Transverse colon (tissue), 4 donors: ENCODE measurements at regions not wholly inside any gene's neighbourhood (a gene's known extent, or its start where the extent isn't known, plus 50 kb on each side); places are given as distances from the start of the nearest gene placed in this dataset.

Source experiments
- DNase-seq: peaks from one replicate; pipeline ENCODE4 v3.0.0-alpha.2; 2019
- H3K27ac ChIP-seq, 4 donors: fragments of 200-600 bp; sonication (generic); 2 replicates each; pipeline ENCODE4 v1.5.1; 2016 to 2018; ENCODE audit warnings: inconsistent platforms in 4 of 4
- H3K27me3 ChIP-seq: fragments of 200-600 bp; sonication (generic); 2 replicates; pipeline ENCODE4 v1.5.1; 2017; ENCODE audit warnings: inconsistent platforms
- H3K36me3 ChIP-seq, 4 donors: fragments of 200-600 bp; sonication (generic); 2 replicates each; pipeline ENCODE4 v1.5.1; 2017 to 2019; ENCODE audit warnings: inconsistent platforms in 4 of 4
- H3K4me1 ChIP-seq, 4 donors: fragments of 200-600 bp; sonication (generic); 2 replicates each; pipeline ENCODE4 v1.5.1; 2017 to 2020; ENCODE audit warnings: inconsistent platforms in 4 of 4
- H3K4me3 ChIP-seq, 4 donors: fragments of 200-600 bp; sonication (generic); 1 replicate in 1 of 4; 2 replicates in 3 of 4; pipeline versions ENCODE4 v1.5.1 to v1.6.1; 2017 to 2019; ENCODE audit warnings: inconsistent platforms in 4 of 4
- H3K9me3 ChIP-seq, 2 donors: fragments of 200-600 bp; sonication (generic); 2 replicates each; pipeline ENCODE4 v1.5.1; 2017 to 2019; ENCODE audit warnings: inconsistent platforms in 2 of 2
- EP300 ChIP-seq: sonication (generic); formaldehyde crosslinking; IDR thresholded peaks from one replicate; pipeline ENCODE4 v1.6.1; 2017; ENCODE audit warnings: antibody characterized with exemption, low read depth
- POLR2A ChIP-seq: fragments of 450-650 bp; IDR thresholded peaks from one replicate; pipeline ENCODE4 v1.6.1; 2016; ENCODE audit warnings: antibody characterized with exemption, mild to moderate bottlenecking, moderate library complexity
- POLR2AphosphoS5 ChIP-seq, 3 donors: sonication (generic); formaldehyde crosslinking; IDR thresholded peaks; one replicate each; pipeline ENCODE4 v1.6.1; 2016; ENCODE audit warnings: antibody characterized with exemption in 3 of 3
- WGBS, 2 donors: methylation state at CpG; one replicate each; pipeline ENCODE4 v1.1.5; 2018; ENCODE audit warnings: low coverage in 1 of 2; 5-methylcytosine and 5-hydroxymethylcytosine counted together
- in situ Hi-C, 4 donors: fragments of 200-750 bp; cut with MboI; loops; one replicate each; pipeline versions ENCODE4 v1.15.0 to v1.15.1; 2017; ENCODE audit warnings: low sequenced_read_pairs in 3 of 4, low pct_ligation_motif_present in 1 of 4, low pct_unique_long_range_greater_than_20kb in 1 of 4
- intact Hi-C: fragments of 100-400 bp; cut with DNase I; formaldehyde crosslinking; loops from one replicate; pipeline ENCODE4 v1.15.1; 2023; ENCODE audit warnings: low total_unique reads
- TF ChIP-seq, protein P1 (sequence below), 5 experiments: fragments of 200-600 bp in 3 of 5; fragments of 450-650 bp in 2 of 5; sonication (generic) in 3 of 5; IDR thresholded peaks; 1 replicate in 2 of 5; 2 replicates in 3 of 5; pipeline ENCODE4 v1.5.1; 2016 to 2017; ENCODE audit warnings: antibody characterized with exemption in 5 of 5, inconsistent platforms in 3 of 5, mild to moderate bottlenecking in 2 of 5, moderate library complexity in 1 of 5

DNA sequence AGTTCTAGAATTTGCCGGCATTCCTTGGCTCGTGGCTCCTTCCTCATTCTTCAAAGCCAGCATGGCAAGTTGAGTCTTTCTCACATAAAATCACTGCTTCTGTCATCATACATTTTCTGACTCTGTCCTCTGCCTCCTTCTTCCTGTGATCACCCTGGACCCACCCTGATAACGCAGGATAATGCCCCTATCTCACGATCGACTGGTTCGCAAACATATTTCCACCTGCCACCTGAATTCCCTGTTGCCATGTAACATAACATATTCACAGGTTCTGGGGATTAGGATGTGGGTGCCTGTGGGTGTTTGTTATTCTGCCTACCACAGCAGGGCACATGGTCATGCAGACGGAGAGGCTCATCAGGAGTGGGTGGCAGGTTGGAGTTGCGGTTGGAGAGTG, 177.7 kb downstream of the NHLRC3 start:
- Histone ChIP-seq H3K4me1 (no peaks in the 10 kb centered on the region), H3K27me3 (no peaks in the 10 kb centered on the region), H3K36me3 (no peaks in the 10 kb centered on the region), H3K27ac (no peak overlapping the region), H3K4me3 (no peak overlapping the region), H3K9me3 (no peaks in the 10 kb centered on the region)
- in situ Hi-C loops = no loop called here
- DNase-seq = no peak
- WGBS, 2 donors = 88 to 95% methylated on average over 5 to 8 of the region's 8 CpGs
- intact Hi-C loops = no loop called here
- TF ChIP-seq, protein P1, sequence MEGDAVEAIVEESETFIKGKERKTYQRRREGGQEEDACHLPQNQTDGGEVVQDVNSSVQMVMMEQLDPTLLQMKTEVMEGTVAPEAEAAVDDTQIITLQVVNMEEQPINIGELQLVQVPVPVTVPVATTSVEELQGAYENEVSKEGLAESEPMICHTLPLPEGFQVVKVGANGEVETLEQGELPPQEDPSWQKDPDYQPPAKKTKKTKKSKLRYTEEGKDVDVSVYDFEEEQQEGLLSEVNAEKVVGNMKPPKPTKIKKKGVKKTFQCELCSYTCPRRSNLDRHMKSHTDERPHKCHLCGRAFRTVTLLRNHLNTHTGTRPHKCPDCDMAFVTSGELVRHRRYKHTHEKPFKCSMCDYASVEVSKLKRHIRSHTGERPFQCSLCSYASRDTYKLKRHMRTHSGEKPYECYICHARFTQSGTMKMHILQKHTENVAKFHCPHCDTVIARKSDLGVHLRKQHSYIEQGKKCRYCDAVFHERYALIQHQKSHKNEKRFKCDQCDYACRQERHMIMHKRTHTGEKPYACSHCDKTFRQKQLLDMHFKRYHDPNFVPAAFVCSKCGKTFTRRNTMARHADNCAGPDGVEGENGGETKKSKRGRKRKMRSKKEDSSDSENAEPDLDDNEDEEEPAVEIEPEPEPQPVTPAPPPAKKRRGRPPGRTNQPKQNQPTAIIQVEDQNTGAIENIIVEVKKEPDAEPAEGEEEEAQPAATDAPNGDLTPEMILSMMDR (IDR thresholded peaks at IDR 0.05) = no peak
- TF ChIP-seq POLR2AphosphoS5 (IDR thresholded peaks at IDR 0.05) (no peak), EP300 (no peak), POLR2A (no peak)

DNA sequence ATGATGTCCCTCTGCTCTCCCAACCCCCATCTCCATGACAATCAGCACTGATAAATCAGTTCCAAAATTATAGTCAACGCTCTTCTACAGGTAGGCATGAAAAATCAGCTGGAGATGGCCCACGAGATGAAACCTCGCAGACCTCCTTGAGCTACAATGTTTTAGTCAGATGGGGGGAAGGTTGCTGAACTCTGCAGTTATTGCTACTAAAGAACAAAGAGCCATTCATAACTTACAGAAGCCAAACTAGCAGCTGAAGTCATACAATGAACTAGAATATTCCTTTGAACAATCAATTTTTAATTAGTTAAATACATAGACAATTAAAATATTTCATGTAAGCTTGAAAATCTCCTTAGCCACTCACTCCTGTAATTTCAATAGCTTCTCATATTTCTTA, 179.2 kb downstream of the NHLRC3 start:
- 81% methylated on average over 3 of the region's 3 CpGs for WGBS, 2 donors
- DNase-seq = no peak
- H3K27ac ChIP-seq = no peak overlapping the region
- H3K27me3 ChIP-seq = no peaks in the 10 kb centered on the region
- H3K9me3 ChIP-seq = no peaks in the 10 kb centered on the region
- H3K4me1 ChIP-seq = no peaks in the 10 kb centered on the region
- H3K36me3 ChIP-seq = no peaks in the 10 kb centered on the region
- intact Hi-C loops = no loop called here
- H3K4me3 ChIP-seq = no peak overlapping the region
- in situ Hi-C loops = no loop called here
- TF ChIP-seq POLR2A = no peak

DNA sequence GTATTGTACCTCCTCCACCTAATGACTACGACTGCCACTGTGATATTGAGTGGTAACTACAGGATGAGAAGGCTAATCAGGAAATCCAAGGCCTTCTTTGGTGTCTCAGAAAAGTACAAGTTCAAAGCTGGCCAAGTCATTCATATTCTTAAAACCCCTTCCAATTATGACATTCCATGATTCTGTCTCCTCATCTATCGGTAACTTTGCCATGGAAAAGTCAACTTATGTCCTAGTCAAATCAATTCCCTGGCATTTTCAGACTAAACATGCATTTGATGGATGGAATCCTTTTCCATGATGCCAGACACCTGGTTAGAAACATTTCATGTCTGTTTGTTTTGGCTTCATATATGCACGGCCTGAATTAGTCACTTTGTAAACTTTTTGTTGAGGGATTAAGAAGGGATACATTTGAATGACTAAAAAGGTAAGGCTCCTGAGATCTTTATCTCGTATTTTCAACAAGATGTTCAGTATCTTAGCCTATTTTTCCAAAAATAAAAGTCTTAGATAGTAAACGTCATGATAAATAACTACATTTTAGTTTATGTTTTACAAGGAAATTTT, 186.5 kb downstream of the NHLRC3 start:
- WGBS, 2 donors = 59 to 61% methylated on average over 4 to 5 of the region's 5 CpGs
- Histone ChIP-seq H3K27ac (no peak overlapping the region), H3K4me1 (no peaks in the 10 kb centered on the region), H3K9me3 (no peaks in the 10 kb centered on the region), H3K27me3 (no peaks in the 10 kb centered on the region), H3K4me3 (no peak overlapping the region), H3K36me3 (no peaks in the 10 kb centered on the region)
- DNase-seq = no peak
- intact Hi-C loops (no loop called here), in situ Hi-C loops (no loop called here)
- no peak for TF ChIP-seq EP300
- no peak for TF ChIP-seq POLR2A
- TF ChIP-seq POLR2AphosphoS5 (IDR thresholded peaks at IDR 0.05) = no peak

DNA sequence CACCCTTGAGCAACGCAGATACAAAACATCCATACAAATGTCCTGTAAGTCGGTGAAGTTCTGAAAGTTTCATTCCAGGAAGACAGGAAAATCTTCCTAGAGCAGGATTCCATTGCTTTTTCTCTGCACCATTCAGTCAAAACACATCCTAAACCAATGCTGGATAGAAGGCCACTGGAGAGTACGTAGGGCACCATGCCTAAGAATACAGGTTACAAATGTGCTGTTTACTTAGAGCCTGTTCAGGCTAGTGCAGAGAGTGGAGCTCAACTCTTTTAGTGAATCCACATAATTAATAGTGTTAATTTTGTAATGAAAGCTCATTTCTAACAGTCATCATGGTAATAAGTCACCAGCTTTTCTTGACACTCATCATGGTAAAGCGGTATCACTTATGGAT, 187.6 kb downstream of the NHLRC3 start:
- in situ Hi-C loops = no loop called here
- 0 to 80% methylated on average over 1 to 4 of the region's 4 CpGs for WGBS, 2 donors
- intact Hi-C loops = no loop called here

DNA sequence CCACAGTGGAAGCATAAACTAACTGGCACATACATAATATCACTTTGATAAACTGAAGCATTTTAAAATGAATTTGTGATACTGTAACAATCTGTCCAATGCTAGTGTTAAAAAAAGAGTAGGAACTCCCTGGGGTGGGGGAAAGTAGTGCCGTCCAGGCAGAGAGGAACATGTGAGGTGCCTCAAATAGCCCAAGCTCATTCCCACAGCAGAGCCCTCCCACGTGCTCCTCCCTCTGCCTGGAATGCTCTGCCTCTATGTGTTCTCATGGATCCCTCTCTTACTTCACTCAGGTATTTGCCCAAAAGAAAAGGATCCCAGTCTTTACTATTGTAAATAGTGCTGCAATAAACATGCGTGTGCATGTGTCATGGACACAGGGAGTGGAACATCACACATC, 188.1 kb downstream of the NHLRC3 start:
- Histone ChIP-seq H3K27me3 (no peaks in the 10 kb centered on the region), H3K4me3 (no peak overlapping the region), H3K4me1 (no peaks in the 10 kb centered on the region), H3K9me3 (no peaks in the 10 kb centered on the region), H3K27ac (no peak overlapping the region), H3K36me3 (no peaks in the 10 kb centered on the region)
- 62 to 100% methylated on average over 1 to 3 of the region's 3 CpGs for WGBS, 2 donors
- no peak for DNase-seq
- TF ChIP-seq, protein P1 (IDR thresholded peaks at IDR 0.05) = no peak
- no peak for TF ChIP-seq POLR2A
- TF ChIP-seq POLR2AphosphoS5 (IDR thresholded peaks at IDR 0.05) = no peak
- no peak for TF ChIP-seq EP300
- in situ Hi-C loops = no loop called here
- intact Hi-C loops = no loop called here

More for the DNA sequence above, 187.6 kb downstream of the NHLRC3 start:
- Histone ChIP-seq H3K4me1 (no peaks in the 10 kb centered on the region), H3K27me3 (no peaks in the 10 kb centered on the region), H3K9me3 (no peaks in the 10 kb centered on the region), H3K4me3 (no peak overlapping the region), H3K27ac (no peak overlapping the region), H3K36me3 (no peaks in the 10 kb centered on the region)
- TF ChIP-seq POLR2AphosphoS5 (IDR thresholded peaks at IDR 0.05) (no peak), EP300 (no peak), POLR2A (no peak)
- TF ChIP-seq, protein P1 (IDR thresholded peaks at IDR 0.05) = no peak
- DNase-seq = no peak
